ENCODE measurements at regions not wholly inside any gene's neighbourhood (a gene's known extent, or its start where the extent isn't known, plus 50 kb on each side); places are given as distances from the start of the nearest gene placed in this dataset.

- Histone ChIP-seq H3K27me3 (ENCODE audit: control insufficient read depth in 2 of 2, insufficient read depth in 2 of 2, low read length in 2 of 2) (no peaks in the 10 kb centered on the region), H3K4me1 (replicated peaks in 1 of 2; ENCODE audit: control insufficient read depth in 2 of 2, insufficient read depth in 2 of 2, low read length in 2 of 2) (no peaks in the 10 kb centered on the region), H2AFZ (ENCODE audit: low read depth, low read length) (no peak overlapping the region), H3K79me2 (ENCODE audit: control insufficient read depth, insufficient read depth, low read length) (no peaks in the 10 kb centered on the region), H3K36me3 (ENCODE audit: control insufficient read depth, insufficient read depth, low read length) (no peaks in the 10 kb centered on the region), H3K9me3 (replicated peaks; ENCODE audit: control insufficient read depth, insufficient read depth, low read depth, low read length) (no peaks in the 10 kb centered on the region), H3K9me1 (ENCODE audit: control insufficient read depth, insufficient read depth, low read length) (no peaks in the 10 kb centered on the region), H4K20me1 (replicated peaks; ENCODE audit: control insufficient read depth, insufficient read depth, low read length) (no peaks in the 10 kb centered on the region), H3K27ac (ENCODE audit: extremely low read depth, low read depth, low read length) (no peak overlapping the region), H3K9ac (ENCODE audit: insufficient read depth in 1 of 2, low read depth in 2 of 2, low read length in 2 of 2) (no peak overlapping the region), H3K4me2 (ENCODE audit: insufficient read depth, low read length) (no peak overlapping the region), H3K4me3 (no peak overlapping the region)
- 0% methylated on average over 2 of the region's 5 CpGs for WGBS (ENCODE audit: insufficient coverage, low coverage, missing lambda C conversion rate)
- in situ Hi-C loops (cut with MboI) (no loop called here), intact Hi-C loops (cut with micrococcal nuclease) (no loop called here)
- no peak for ATAC-seq
- no TSS peak for BruUV-seq (replicated peaks)
- DNase-seq (ENCODE audit: extremely low read depth in 1 of 4, low spot score in 3 of 4): no peak
- FAIRE-seq: no peak
- POLR2A ChIA-PET: no interaction called here
- CTCF ChIA-PET (ENCODE audit: low intra/inter-chr PET ratio): no interaction called here
- TF ChIP-seq SAP30 (IDR thresholded peaks at IDR 0.05; ENCODE audit: borderline replicate concordance, insufficient read depth, low read depth, low read length, poor library complexity, severe bottlenecking) (no peak), GTF3C2 (IDR thresholded peaks at IDR 0.05; ENCODE audit: borderline replicate concordance, extremely low read depth, insufficient read length) (no peak), NFATC3 (IDR thresholded peaks at IDR 0.05) (no peak), HDAC6 (IDR thresholded peaks at IDR 0.05; ENCODE audit: low read depth, low read length) (no peak), ARID4B (CRISPR knock-in tag; IDR thresholded peaks at IDR 0.05) (no peak), HNRNPK (IDR thresholded peaks at IDR 0.05; ENCODE audit: low read depth, low read length, poor library complexity, severe bottlenecking) (no peak), PRDM10 (IDR thresholded peaks at IDR 0.05; ENCODE audit: partially characterized antibody) (no peak), TCF15 (CRISPR knock-in tag; IDR thresholded peaks at IDR 0.05) (no peak), ZNF408 (CRISPR knock-in tag; IDR thresholded peaks at IDR 0.05; ENCODE audit: low read depth) (no peak), BMI1 (IDR thresholded peaks at IDR 0.05; ENCODE audit: low read length) (no peak), ESRRA (IDR thresholded peaks at IDR 0.05; ENCODE audit: borderline replicate concordance, low read depth) (no peak)
Observed at GRCh38 chr9:16331527-16331926, 538.9 kb downstream of the BNC2 start.

All from K562 (cell line).